A549 (cell line): ENCODE measurements at regions not wholly inside any gene's neighbourhood (a gene's known extent, or its start where the extent isn't known, plus 50 kb on each side); places are given as distances from the start of the nearest gene placed in this dataset.

Experiments used
- CEBPB ChIP-seq, 2 experiments: fragments of >200 bp in 1 of 2; sonication (Bioruptor Twin) in 1 of 2; formaldehyde crosslinking in 1 of 2; IDR thresholded peaks; 2 replicates each; pipeline ENCODE4 v1.6.1; 2012 to 2016
- CTCF ChIP-seq: fragments of >200 bp; sonication (Bioruptor Twin); formaldehyde crosslinking; IDR thresholded peaks from 3 replicates; pipeline ENCODE4 v1.5.1; 2016
- ESRRA ChIP-seq: fragments of 150-350 bp; IDR thresholded peaks from 2 replicates; pipeline ENCODE4 v1.6.1; 2014; ENCODE audit warnings: mild to moderate bottlenecking, low read length, borderline replicate concordance
- JUNB ChIP-seq: fragments of >200 bp; sonication (Bioruptor Twin); formaldehyde crosslinking; IDR thresholded peaks from 2 replicates; pipeline ENCODE4 v1.6.1; 2016
- MAX ChIP-seq: IDR thresholded peaks from 2 replicates; pipeline ENCODE4 v1.6.1; 2012
- MAZ ChIP-seq: fragments of 150-350 bp; IDR thresholded peaks from 2 replicates; pipeline ENCODE4 v1.6.1; 2014; ENCODE audit warnings: antibody characterized with exemption, low read depth, low read length, borderline replicate concordance
- POLR2A ChIP-seq: IDR thresholded peaks from 2 replicates; pipeline ENCODE4 v1.6.1; 2012; ENCODE audit warnings: mild to moderate bottlenecking, low read length
- RAD21 ChIP-seq, 2 experiments: fragments of >200 bp in 1 of 2; sonication (Bioruptor Twin) in 1 of 2; formaldehyde crosslinking in 1 of 2; IDR thresholded peaks in 1 of 2; conservative IDR thresholded peaks in 1 of 2; 2 replicates in 1 of 2; 3 replicates in 1 of 2; pipeline ENCODE4 v1.6.1; 2012 to 2018; ENCODE audit warnings: inconsistent platforms in 1 of 2
- RFX5 ChIP-seq: fragments of 450-650 bp; IDR thresholded peaks from 2 replicates; pipeline ENCODE4 v1.7.1; 2014; ENCODE audit warnings: antibody characterized with exemption, mild to moderate bottlenecking, moderate library complexity
- TF ChIP-seq, protein P1 (sequence below): IDR thresholded peaks from 2 replicates; pipeline ENCODE4 v1.6.1; 2012
- TF ChIP-seq, protein P2 (sequence below): fragments of 200-600 bp; sonication (generic); IDR thresholded peaks from 2 replicates; pipeline ENCODE4 v1.6.1; 2016; ENCODE audit warnings: antibody characterized with exemption, mild to moderate bottlenecking, moderate library complexity

GRCh38 chr4:181835348-181835747 lies 407.9 kb upstream of the TENM3 start:
- TF ChIP-seq MAZ (no peak), MAX (no peak), CTCF (no peak), POLR2A (no peak), ESRRA (no peak), CEBPB (IDR thresholded peaks at IDR 0.05) (no peak), RAD21 (conservative IDR thresholded peaks at IDR 0.05 in 1 of 2, IDR thresholded peaks at IDR 0.05 in 1 of 2) (no peak), RFX5 (no peak), JUNB (no peak)
- TF ChIP-seq, protein P1, sequence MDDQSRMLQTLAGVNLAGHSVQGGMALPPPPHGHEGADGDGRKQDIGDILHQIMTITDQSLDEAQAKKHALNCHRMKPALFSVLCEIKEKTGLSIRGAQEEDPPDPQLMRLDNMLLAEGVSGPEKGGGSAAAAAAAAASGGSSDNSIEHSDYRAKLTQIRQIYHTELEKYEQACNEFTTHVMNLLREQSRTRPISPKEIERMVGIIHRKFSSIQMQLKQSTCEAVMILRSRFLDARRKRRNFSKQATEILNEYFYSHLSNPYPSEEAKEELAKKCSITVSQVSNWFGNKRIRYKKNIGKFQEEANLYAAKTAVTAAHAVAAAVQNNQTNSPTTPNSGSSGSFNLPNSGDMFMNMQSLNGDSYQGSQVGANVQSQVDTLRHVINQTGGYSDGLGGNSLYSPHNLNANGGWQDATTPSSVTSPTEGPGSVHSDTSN: no peak
- TF ChIP-seq, protein P2, sequence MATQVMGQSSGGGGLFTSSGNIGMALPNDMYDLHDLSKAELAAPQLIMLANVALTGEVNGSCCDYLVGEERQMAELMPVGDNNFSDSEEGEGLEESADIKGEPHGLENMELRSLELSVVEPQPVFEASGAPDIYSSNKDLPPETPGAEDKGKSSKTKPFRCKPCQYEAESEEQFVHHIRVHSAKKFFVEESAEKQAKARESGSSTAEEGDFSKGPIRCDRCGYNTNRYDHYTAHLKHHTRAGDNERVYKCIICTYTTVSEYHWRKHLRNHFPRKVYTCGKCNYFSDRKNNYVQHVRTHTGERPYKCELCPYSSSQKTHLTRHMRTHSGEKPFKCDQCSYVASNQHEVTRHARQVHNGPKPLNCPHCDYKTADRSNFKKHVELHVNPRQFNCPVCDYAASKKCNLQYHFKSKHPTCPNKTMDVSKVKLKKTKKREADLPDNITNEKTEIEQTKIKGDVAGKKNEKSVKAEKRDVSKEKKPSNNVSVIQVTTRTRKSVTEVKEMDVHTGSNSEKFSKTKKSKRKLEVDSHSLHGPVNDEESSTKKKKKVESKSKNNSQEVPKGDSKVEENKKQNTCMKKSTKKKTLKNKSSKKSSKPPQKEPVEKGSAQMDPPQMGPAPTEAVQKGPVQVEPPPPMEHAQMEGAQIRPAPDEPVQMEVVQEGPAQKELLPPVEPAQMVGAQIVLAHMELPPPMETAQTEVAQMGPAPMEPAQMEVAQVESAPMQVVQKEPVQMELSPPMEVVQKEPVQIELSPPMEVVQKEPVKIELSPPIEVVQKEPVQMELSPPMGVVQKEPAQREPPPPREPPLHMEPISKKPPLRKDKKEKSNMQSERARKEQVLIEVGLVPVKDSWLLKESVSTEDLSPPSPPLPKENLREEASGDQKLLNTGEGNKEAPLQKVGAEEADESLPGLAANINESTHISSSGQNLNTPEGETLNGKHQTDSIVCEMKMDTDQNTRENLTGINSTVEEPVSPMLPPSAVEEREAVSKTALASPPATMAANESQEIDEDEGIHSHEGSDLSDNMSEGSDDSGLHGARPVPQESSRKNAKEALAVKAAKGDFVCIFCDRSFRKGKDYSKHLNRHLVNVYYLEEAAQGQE: no peak
